ENCODE measurements at regions not wholly inside any gene's neighbourhood (a gene's known extent, or its start where the extent isn't known, plus 50 kb on each side); places are given as distances from the start of the nearest gene placed in this dataset.

GRCh38 chr15:81068516-81068915 lies 65.6 kb upstream of the CFAP161 start:
- H3K4me1 ChIP-seq (ENCODE audit: insufficient read depth, low read length) = no peaks in the 10 kb centered on the region
- no peaks in the 10 kb centered on the region for H3K79me2 ChIP-seq (ENCODE audit: low read length)
- H3K9me3 ChIP-seq (ENCODE audit: low read length) = no peaks in the 10 kb centered on the region
- TF ChIP-seq CTCF (conservative IDR thresholded peaks at IDR 0.05; ENCODE audit: low read depth, low read length) (no peak), EZH2 (IDR thresholded peaks at IDR 0.05; ENCODE audit: low read length, unreplicated experiment) (no peak), EZH2phosphoT487 (IDR thresholded peaks at IDR 0.05; ENCODE audit: borderline replicate concordance, low read length) (no peak)
- CTCF ChIA-PET = no interaction called here
- H3K27ac ChIP-seq (ENCODE audit: low read length) = no peak overlapping the region
- ATAC-seq = no peak
- H3K4me2 ChIP-seq (ENCODE audit: low read length) = no peak overlapping the region
- intact Hi-C loops (cut with micrococcal nuclease) = no loop called here
- H3K36me3 ChIP-seq (ENCODE audit: low read depth, low read length) = no peaks in the 10 kb centered on the region
- H3F3A ChIP-seq (ENCODE audit: low read length, unreplicated experiment) = no peaks in the 10 kb centered on the region
- no peak for DNase-seq
- H3K4me3 ChIP-seq (ENCODE audit: low read length) = no peak overlapping the region
- H2AFZ ChIP-seq (ENCODE audit: low read length) = no peak overlapping the region
- no peaks in the 10 kb centered on the region for H3K27me3 ChIP-seq (ENCODE audit: low read length)
- H3K9me2 ChIP-seq (replicated peaks; ENCODE audit: low read length) = no peaks in the 10 kb centered on the region
- H3K9ac ChIP-seq (ENCODE audit: low read length) = no peak overlapping the region
- POLR2A ChIA-PET (ENCODE audit: unreplicated experiment) = interaction anchor here (0.6 kb wide), 1 partner anchor 256 kb away, joined by 3 read pairs; the partner anchor contains the start of gene STARD5
- H4K20me1 ChIP-seq (ENCODE audit: low read length) = no peaks in the 10 kb centered on the region
- BruUV-seq (replicated peaks) = no TSS peak

- no peaks in the 10 kb centered on the region for H3K27me3 ChIP-seq (ENCODE audit: low read length)
- no peak overlapping the region for H3K4me3 ChIP-seq (ENCODE audit: low read length)
- H3K79me2 ChIP-seq (ENCODE audit: low read length) = no peaks in the 10 kb centered on the region
- DNase-seq (no peak), ATAC-seq (no peak)
- H3K4me1 ChIP-seq (ENCODE audit: insufficient read depth, low read length) = no peaks in the 10 kb centered on the region
- H2AFZ ChIP-seq (ENCODE audit: low read length) = no peak overlapping the region
- no peak overlapping the region for H3K9ac ChIP-seq (ENCODE audit: low read length)
- POLR2A ChIA-PET (ENCODE audit: unreplicated experiment) = no interaction called here
- H3K36me3 ChIP-seq (ENCODE audit: low read depth, low read length) = no peaks in the 10 kb centered on the region
- H3K27ac ChIP-seq (ENCODE audit: low read length) = no peak overlapping the region
- no peaks in the 10 kb centered on the region for H3F3A ChIP-seq (ENCODE audit: low read length, unreplicated experiment)
- no TSS peak for BruUV-seq (replicated peaks)
- CTCF ChIA-PET = no interaction called here
- no peaks in the 10 kb centered on the region for H3K9me2 ChIP-seq (replicated peaks; ENCODE audit: low read length)
- H4K20me1 ChIP-seq (ENCODE audit: low read length) = no peaks in the 10 kb centered on the region
- H3K4me2 ChIP-seq (ENCODE audit: low read length) = no peak overlapping the region
- no peak for TF ChIP-seq CTCF (conservative IDR thresholded peaks at IDR 0.05; ENCODE audit: low read depth, low read length)
- no peak for TF ChIP-seq EZH2 (IDR thresholded peaks at IDR 0.05; ENCODE audit: low read length, unreplicated experiment)
- no peak for TF ChIP-seq EZH2phosphoT487 (IDR thresholded peaks at IDR 0.05; ENCODE audit: borderline replicate concordance, low read length)
- no peaks in the 10 kb centered on the region for H3K9me3 ChIP-seq (ENCODE audit: low read length)
- intact Hi-C loops (cut with micrococcal nuclease) = no loop called here
These were observed 64.7 kb upstream of the CFAP161 start for GRCh38 chr15:81069356-81069755.

- no peaks in the 10 kb centered on the region for H3K79me2 ChIP-seq (ENCODE audit: low read length)
- H3F3A ChIP-seq (ENCODE audit: low read length, unreplicated experiment) = no peaks in the 10 kb centered on the region
- POLR2A ChIA-PET (ENCODE audit: unreplicated experiment) = no interaction called here
- H3K4me1 ChIP-seq (ENCODE audit: insufficient read depth, low read length) = no peaks in the 10 kb centered on the region
- CTCF ChIA-PET = no interaction called here
- ATAC-seq (no peak), DNase-seq (no peak)
- no peaks in the 10 kb centered on the region for H3K36me3 ChIP-seq (ENCODE audit: low read depth, low read length)
- no peaks in the 10 kb centered on the region for H4K20me1 ChIP-seq (ENCODE audit: low read length)
- H3K4me2 ChIP-seq (ENCODE audit: low read length) = no peak overlapping the region
- no peak overlapping the region for H3K27ac ChIP-seq (ENCODE audit: low read length)
- no peak overlapping the region for H2AFZ ChIP-seq (ENCODE audit: low read length)
- TF ChIP-seq CTCF (conservative IDR thresholded peaks at IDR 0.05; ENCODE audit: low read depth, low read length) (no peak), EZH2phosphoT487 (IDR thresholded peaks at IDR 0.05; ENCODE audit: borderline replicate concordance, low read length) (no peak), EZH2 (IDR thresholded peaks at IDR 0.05; ENCODE audit: low read length, unreplicated experiment) (no peak)
- no peaks in the 10 kb centered on the region for H3K9me2 ChIP-seq (replicated peaks; ENCODE audit: low read length)
- no TSS peak for BruUV-seq (replicated peaks)
- intact Hi-C loops (cut with micrococcal nuclease) = no loop called here
- no peaks in the 10 kb centered on the region for H3K9me3 ChIP-seq (ENCODE audit: low read length)
- no peaks in the 10 kb centered on the region for H3K27me3 ChIP-seq (ENCODE audit: low read length)
- H3K4me3 ChIP-seq (ENCODE audit: low read length) = no peak overlapping the region
- no peak overlapping the region for H3K9ac ChIP-seq (ENCODE audit: low read length)
These were observed 64.2 kb upstream of the CFAP161 start for GRCh38 chr15:81069909-81070308.

Data from PC-3 (cell line).